Activated CD8-positive, alpha-beta memory T cell treated with anti-CD3 and anti-CD28 coated beads for 24 hours (primary cell): ENCODE measurements at regions not wholly inside any gene's neighbourhood (a gene's known extent, or its start where the extent isn't known, plus 50 kb on each side); places are given as distances from the start of the nearest gene placed in this dataset.
"Not testable (repeated sequence)": the region's sequence is repeated elsewhere in the genome, so short reads cannot be mapped to it uniquely, and the experiment has no call there.

Experiments used
- DNase-seq: peaks from one replicate; pipeline ENCODE4 v3.0.0-alpha.2; 2020

DNA sequence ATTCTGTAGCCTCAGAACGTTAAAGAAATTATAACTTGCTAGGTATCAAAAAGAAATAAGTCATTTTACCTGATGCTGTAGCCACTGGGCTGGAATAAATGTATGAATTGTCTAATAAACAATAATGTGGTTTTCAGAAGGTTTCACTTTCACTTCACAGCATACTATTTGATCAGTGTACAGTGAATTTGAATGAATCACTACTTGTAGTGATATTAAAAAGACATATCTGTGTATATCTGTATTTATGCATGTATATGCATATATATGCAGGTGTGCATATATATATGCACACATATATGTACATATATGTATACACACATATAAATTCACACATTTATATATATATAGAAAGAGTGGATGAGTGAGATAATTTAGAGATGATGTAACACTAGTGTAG, 440.0 kb upstream of the PCDH10 start:
- no peak for DNase-seq

GRCh38 chr4:132710971-132711370, 438.1 kb upstream of the PCDH10 start:
- DNase-seq, result no peak

- no peak for DNase-seq
These were observed 411.8 kb upstream of the PCDH10 start for GRCh38 chr4:132737344-132737743.

DNA sequence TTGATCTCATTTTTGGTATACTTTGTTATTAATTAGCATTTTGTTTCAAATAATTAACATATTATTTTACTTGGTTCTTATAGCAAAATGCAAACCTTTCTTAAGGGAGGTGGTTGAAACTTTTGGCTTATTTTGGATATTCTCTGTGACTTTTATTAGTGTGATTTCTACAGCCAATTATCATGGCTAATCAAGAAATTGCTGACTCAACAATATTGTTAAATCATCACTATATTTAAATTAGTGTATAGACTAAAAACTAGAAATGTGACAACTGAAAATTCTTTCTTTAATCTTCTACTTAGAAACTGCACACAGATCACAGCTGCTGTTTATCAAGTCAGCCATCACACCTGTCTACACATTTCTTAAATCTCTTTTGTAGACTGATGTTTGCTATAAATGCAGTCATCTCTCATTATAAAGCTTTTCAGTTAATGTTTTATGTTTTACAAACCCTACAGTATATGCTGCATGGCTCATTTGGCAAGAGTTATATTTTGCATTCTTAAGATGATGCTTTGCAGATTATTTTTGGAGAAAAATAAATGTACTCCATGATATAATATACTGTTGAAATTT, 389.8 kb upstream of the PCDH10 start:
- DNase-seq, result no peak

- DNase-seq, result no peak
These were observed 385.6 kb upstream of the PCDH10 start for GRCh38 chr4:132763465-132763864.

- no peak for DNase-seq
These were observed 381.2 kb upstream of the PCDH10 start for GRCh38 chr4:132767901-132768300.

DNA sequence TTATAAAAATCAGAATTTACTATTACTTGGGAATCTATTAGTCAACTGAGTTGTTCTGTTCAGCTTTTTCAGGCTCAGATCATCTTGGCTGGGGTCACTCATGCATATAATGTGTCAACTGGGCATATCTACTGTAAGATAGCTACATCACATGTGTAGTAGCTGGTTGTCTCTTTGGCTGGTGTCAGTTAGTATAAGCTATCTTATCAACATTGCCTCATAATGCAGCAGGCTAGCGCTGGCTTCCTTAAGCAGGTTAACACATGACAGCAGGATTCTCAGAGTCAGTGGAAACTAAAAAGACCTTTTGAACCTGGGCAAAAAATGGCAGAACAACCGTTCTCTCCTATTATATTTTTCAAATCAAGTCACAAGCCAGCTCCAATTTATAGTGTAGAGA, 378.3 kb upstream of the PCDH10 start:
- DNase-seq, result no peak

- DNase-seq, result no peak
These were observed 356.8 kb upstream of the PCDH10 start for GRCh38 chr4:132792310-132792709.

- DNase-seq, result no peak
These were observed 351.2 kb upstream of the PCDH10 start for GRCh38 chr4:132797856-132798255.

- DNase-seq, result no peak
These were observed 339.6 kb upstream of the PCDH10 start for GRCh38 chr4:132809298-132810032.

- DNase-seq, result not testable (repeated sequence)
These were observed 336.0 kb upstream of the PCDH10 start for GRCh38 chr4:132813061-132813460.

GRCh38 chr4:132818091-132818490, 331.0 kb upstream of the PCDH10 start:
- no peak for DNase-seq

DNA sequence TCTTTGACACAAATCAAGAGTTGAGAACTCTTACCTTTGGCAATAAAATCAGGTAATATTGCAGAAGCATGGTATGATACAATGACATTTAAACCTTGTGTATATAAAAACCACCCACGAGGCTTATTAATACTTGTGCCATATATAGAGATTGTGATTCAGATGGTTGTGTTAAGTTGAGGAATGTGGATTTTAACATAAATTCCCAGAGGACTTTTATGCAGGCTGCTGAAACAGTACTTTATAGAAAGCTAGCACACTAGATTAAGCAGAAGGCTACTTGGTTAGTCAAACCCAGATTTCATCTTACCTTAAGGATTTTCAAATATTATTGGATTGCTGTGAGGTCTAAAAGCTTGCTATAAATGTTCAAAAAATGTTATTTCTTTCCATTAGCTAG, 325.7 kb upstream of the PCDH10 start:
- no peak for DNase-seq

GRCh38 chr4:132824761-132825160, 324.3 kb upstream of the PCDH10 start:
- no peak for DNase-seq

GRCh38 chr4:132827522-132827921, 321.6 kb upstream of the PCDH10 start:
- no peak for DNase-seq

- DNase-seq, result no peak
These were observed 310.9 kb upstream of the PCDH10 start for GRCh38 chr4:132838244-132838643.

DNA sequence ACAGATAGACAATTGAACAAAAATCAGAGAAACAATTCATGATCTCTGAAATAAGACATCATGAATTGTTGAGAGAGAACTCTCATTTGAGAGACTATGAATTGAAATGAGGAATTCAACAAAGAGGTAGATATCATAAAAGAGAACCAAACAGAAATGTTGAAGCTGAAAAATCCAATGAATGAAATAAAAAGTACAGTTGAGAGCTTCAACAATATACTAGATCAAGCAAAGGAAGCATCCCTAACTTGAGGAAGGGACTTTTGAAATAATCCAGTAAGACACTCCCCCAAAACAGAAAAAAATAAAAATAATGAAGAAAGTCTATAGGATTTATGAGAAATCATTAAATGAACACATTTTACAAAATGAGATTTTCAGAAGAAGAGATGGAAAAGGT, 310.0 kb upstream of the PCDH10 start:
- DNase-seq, result no peak

- DNase-seq, result no peak
These were observed 289.2 kb upstream of the PCDH10 start for GRCh38 chr4:132859929-132860328.

DNA sequence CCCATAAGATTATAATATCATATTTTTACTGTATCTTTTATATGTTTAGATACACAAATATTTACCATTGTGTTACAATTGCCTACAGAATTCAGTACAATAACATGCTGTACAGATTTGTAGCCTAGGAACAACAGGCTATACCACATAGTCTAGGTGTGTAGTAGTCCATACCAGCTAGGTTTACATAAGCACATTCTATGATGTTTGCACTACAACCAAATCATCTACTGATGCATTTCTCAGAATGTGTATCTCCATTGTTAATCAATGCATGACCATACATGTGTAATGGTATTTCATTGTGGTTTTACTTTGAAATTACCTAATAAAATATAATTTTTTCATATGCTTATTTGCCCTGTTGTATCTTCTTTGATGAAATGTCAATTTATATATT, 288.1 kb upstream of the PCDH10 start:
- no peak for DNase-seq

GRCh38 chr4:132863619-132864018, 285.5 kb upstream of the PCDH10 start:
- DNase-seq, result no peak

GRCh38 chr4:132865458-132865857, 283.6 kb upstream of the PCDH10 start:
- DNase-seq, result no peak

DNA sequence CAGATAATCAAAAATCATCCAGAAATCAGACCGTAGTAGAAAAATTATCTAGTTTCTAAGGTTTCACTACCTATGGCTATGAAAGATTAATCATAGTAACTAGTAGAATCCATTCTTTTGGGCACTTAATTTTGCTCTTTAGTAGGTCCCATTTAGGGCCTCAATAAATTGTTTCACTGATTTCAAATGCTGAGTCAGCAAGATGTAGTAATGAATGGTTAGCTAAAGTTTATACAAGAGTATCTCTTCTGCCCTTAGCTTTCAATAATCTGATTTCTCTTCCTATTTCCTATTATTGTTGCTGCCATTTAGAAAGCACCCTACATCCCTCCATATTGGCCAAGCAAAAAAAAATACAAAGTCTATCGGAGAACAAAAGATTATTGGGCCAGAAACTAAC, 283.2 kb upstream of the PCDH10 start:
- no peak for DNase-seq

GRCh38 chr4:132866616-132867015, 282.5 kb upstream of the PCDH10 start:
- DNase-seq, result no peak

DNA sequence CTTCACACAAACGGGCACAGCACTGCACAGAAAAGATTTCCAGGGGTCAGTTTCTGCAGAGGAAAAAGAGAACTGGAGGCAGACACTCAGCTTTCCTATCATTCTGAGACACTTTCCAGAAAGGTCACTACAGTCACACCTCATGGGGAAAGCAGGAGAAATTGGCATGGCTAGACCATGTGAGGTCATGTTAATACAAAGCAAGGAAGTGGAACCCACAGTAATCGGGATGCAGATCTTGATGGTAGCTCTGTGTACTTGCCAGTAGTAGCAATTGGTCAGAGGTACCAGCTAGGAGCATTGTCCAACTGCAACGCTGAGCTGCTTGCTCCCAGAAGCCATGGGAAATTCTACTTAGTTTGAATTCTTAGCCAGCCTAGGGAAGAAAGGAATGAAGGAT, 255.3 kb upstream of the PCDH10 start:
- no peak for DNase-seq

DNA sequence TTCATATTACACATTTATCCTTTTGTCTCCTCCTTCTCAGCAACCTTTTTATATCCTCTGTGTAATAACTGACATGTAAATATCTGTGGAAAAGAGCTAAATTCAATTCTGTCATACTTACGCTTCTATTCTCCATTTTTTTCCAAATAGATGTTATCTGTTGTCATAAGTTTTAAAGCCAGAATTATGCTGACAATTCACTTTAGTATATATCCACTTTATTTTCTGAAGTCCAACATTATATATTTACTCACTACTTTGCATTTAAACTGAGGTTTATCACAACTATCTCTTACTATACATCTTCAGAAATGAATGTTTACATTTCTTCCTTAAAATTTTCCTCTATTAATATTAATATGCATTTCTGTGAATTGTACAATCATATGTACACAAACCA, 247.9 kb upstream of the PCDH10 start:
- DNase-seq, result no peak
